Putamen (tissue), 1 donor: ENCODE measurements at regions not wholly inside any gene's neighbourhood (a gene's known extent, or its start where the extent isn't known, plus 50 kb on each side); places are given as distances from the start of the nearest gene placed in this dataset.

ENCODE experiments used
- DNase-seq: peaks from one replicate; pipeline ENCODE4 v3.0.0-alpha.2; 2016; ENCODE audit warnings: low spot score

- no peak for DNase-seq
Measured at GRCh38 chr2:111219285-111219684, 98.6 kb downstream of the BCL2L11 start.

DNA sequence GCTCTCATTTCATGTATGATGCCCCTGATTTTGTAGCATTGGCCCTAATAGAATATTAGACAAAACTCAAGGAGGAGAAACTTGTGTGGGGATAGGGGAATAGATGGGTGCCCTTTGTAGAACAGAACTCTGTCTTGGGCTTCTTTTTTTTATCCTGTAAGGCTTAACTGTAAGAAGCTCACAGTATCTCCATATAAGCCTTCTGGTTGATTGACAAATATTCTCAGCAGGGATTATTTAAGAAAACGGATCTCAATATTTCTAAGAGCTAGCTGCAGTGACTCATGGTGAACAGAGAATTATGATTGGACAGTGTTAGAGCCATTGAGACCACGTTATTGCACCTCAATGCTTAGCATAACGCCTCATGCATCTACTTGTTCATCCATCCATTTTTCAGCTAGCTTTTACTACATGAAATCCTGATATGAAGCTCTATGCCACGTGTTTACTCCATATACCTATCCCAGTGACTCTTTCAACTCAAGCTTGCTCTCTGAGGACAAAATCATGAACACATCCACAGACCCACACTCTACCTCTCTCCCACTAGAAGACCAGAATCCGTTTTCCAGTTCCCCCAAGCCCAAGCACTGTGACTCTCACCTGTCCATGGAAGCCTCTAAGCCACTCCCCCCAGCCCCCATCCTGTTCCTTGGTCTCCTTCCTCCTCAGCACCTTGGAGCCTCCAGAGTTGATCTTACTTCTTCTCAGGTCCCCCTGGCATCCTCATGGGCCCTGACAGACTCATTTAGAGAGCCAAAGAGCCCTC lies 99.2 kb downstream of the BCL2L11 start:
- no peak for DNase-seq

GRCh38 chr2:111220962-111221361 lies 100.2 kb downstream of the BCL2L11 start:
- DNase-seq: no peak

GRCh38 chr2:111221701-111222100 lies 101.0 kb downstream of the BCL2L11 start:
- no peak for DNase-seq

- DNase-seq: no peak
Measured at GRCh38 chr2:111222204-111222866, 101.6 kb downstream of the BCL2L11 start.

- no peak for DNase-seq
Measured at GRCh38 chr2:111225856-111226255, 105.1 kb downstream of the BCL2L11 start.

DNA sequence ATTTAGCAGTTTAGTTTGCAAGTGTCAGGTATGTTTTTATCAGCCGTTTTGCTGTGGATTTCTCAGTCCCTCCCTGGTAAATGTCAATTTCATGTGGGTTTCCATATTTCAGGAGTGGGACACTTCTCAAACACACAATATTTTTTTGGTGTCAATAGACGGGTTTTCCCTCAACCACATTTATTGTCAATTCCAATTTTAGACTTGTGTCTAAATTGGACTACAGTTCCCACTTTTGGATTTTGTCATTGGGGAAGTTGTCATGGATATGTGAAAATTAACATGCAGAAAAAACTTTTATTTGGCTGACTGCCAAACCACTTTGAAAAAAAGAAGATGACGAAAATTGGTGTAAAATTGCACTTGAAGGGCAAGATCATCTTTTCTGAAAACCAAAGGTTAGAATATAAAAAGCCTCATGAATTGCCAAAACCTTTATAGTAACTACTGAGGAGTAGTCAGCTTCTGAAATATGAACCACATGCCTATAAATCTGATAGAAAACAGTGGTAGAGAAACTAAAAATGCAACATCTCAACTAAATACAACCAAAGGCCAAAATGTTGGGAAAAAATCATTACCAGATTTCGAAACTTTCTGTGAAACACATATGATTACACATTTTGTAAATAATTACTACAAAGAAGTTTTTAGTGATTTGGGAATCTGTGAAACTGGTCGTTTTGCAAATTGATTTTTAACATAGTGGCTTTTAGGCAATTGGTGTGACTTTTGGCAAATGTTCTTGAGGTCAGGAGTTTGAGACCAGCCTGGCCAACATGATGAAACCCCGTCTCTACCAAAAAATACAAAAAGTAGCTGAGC lies 106.4 kb downstream of the BCL2L11 start:
- DNase-seq: no peak

DNA sequence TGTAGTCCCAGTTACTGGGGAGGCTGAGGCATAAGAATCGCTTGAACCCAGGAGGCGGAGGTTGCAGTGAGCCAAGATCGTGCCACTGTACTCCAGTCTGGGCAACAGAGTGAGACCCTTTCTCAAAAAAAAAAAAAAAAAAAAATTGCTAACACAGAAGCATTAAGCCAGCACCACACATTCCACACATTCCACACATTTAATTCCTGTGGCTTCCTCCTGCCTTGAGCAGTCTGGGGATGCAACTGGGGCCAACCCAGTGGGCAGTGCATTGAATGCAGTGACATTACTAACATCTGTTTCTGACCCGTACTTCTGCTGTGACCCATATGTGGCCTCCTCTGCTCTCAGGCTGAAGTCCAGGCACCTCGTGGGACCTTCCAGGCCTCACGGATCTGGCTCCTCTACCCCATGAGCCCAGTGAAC lies 107.0 kb downstream of the BCL2L11 start:
- DNase-seq: no peak

- no peak for DNase-seq
Measured at GRCh38 chr2:111231532-111232252, 111.0 kb downstream of the BCL2L11 start.

DNA sequence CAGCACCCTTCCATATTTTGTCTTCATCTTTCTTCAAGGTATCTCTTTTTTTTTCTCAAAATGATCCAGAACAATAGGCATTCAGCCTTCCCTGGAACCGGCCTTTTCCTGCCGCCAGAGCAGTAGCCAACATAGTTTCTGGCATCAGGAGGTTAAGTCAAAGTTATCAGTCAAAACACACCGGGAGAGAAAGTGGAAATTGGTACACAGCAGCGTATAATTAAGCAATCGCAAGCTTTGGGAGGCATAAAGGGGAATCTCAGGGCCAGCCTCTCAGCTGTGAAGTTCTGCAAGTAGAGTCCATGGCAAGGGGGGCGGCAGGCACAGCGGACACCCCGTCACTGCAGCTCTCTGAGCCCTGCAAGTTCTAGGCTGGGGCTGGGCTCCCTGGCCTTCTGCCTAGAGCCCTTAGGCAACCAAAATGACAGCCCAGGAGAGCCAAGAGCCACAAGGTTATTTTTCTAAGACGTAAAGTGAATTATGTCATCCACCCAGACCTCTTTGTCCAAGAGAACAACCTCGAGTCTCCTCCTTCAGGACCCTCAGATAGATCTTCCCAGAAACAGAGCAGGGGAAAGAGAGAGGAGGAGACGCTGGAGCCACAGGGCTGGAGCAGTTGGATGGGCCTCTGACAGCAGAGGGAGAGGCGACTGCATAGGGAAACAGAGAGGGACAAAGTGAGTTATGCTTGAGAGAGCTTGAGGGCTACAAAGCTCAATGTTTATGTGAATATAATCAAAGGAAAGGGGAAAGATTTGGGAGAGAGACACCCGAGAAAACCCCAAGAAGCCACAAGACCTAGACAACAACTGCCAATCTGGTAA lies 114.7 kb downstream of the BCL2L11 start:
- no peak for DNase-seq

DNA sequence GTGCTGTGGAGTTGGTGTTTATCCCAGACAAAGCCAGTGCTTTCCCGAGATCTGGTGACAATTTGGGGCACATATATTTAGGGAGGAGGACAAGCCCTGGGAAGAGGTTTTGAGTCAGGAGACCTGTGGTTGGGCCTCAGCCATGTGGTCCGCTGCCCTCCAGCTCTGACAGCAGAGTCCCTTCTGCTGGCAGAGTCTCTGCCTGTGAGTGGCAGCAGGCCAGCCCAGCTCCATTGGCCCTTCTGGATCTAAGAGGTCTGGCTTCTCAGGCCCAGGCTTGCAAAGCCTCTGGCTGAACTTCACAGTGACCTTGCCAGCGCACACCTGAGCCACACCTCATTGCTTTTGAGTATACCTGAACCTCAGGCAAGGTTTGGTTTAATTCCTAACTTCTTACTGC lies 115.3 kb downstream of the BCL2L11 start:
- no peak for DNase-seq

- no peak for DNase-seq
Measured at GRCh38 chr2:111238296-111238695, 117.6 kb downstream of the BCL2L11 start.

GRCh38 chr2:111239107-111239506 lies 118.4 kb downstream of the BCL2L11 start:
- DNase-seq: no peak

DNA sequence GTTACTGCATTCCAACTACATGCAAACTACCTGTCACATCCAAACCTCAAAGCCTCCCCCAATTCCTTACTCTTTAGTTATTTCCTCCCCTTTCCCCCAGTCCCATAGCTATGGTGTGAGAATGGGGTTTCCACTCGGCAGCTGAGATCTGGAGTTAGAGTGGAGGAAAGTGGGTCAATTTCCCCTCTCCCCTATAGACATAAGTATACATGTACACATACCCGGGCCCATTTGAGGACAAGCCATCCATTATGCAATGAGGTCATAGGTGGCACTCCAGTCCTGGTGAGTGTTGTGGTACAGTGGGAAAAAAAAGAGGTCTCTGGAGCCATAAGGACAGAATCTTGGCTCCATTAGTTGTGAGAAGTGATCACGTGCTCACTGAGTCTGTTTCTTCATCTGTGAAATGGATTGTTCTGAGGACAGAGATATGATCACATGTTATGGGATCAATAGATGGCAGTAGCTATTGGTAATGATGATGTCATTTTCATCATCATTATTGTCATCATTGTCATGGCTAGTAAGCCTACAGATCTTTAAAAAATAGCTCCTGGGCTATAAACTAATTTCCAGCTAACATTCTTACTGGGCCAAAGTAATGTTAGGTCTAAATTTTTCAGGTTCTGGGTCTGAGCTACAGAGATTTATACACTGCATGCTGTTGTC lies 119.0 kb downstream of the BCL2L11 start:
- no peak for DNase-seq

DNA sequence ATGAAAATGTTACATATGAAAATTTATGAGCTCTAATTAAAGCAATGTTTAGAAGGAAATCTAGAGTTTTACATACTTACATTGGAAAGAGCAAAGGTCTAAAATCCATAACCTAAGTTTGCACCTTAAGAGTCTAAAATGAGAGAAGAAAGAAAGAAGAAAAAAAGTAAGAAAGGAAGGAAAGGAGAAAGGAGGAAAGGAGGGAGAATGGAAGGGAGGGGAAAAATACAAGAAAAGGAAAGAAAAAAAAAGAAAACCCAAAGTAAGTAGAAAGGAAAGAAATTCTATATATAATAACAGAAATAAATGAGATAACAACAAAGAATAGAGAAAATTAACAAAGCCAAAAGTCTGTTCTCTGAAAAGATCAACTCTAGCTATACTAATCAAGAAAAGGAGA lies 122.6 kb downstream of the BCL2L11 start:
- DNase-seq: no peak

GRCh38 chr2:111244864-111245263 lies 124.2 kb downstream of the BCL2L11 start:
- no peak for DNase-seq

DNA sequence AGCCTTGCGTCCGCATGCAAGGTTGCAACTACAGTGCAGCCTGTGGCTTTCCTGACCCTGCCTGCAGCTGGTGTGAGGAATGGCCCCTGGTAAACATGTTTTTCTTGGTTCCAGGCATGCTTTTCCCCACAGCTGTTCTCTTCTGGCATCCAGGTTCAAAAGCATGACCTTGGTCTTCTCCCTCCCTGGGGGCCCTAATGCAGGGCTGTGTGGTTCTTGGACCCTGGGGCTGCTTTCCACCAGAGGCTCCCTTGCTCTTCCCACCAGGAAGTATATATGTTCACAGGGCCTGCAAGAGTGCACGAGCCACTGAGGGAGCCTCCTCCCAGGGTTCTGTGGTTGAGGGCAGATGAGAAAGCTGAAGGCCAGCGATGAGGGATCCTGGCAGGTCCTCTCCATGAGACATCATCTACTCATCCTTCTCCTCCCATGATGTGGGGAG lies 125.9 kb downstream of the BCL2L11 start:
- no peak for DNase-seq

DNA sequence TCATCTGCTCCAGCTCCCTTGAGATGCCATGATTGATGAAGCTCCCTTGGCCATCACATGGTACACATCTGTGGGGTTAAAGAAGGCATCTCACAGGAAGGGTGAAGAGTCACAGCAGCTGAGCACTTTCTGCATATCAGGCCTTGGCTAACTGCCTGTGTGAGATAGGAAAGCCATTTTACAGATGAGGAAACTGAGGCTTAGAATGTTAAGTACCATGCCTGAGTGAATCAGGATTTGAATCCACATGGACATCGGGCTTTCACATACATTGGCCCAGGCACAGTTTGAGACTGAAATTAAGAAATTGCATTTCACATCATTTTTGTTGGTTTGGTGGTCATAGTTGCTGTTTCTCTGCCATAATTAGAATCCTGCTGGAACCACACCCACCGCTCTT lies 126.8 kb downstream of the BCL2L11 start:
- DNase-seq: no peak

- no peak for DNase-seq
Measured at GRCh38 chr2:111249806-111250205, 129.1 kb downstream of the BCL2L11 start.

GRCh38 chr2:111250448-111251030 lies 129.8 kb downstream of the BCL2L11 start:
- DNase-seq: no peak
